ENCODE measurements at regions not wholly inside any gene's neighbourhood (a gene's known extent, or its start where the extent isn't known, plus 50 kb on each side); places are given as distances from the start of the nearest gene placed in this dataset.

DNA sequence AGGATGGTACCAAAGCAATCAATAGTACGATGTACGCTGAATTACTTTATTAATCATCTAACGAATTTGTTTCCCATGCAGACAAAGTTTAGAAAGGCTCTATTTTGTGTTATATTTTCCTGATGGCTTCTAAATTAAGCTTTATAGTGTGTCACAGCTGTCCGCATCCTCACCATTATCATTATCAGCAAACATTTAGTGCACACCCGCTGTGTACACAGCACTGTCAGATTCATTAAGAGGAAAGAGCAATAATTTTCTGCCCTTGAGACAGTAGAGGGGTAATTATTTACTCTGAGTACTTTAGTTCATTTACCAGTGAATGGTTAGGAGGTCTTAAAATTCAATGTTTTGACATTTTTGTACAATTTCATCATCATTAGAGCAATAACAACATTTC is 233.3 kb upstream of the PTPRZ1 start:
- TF ChIP-seq, protein P1, sequence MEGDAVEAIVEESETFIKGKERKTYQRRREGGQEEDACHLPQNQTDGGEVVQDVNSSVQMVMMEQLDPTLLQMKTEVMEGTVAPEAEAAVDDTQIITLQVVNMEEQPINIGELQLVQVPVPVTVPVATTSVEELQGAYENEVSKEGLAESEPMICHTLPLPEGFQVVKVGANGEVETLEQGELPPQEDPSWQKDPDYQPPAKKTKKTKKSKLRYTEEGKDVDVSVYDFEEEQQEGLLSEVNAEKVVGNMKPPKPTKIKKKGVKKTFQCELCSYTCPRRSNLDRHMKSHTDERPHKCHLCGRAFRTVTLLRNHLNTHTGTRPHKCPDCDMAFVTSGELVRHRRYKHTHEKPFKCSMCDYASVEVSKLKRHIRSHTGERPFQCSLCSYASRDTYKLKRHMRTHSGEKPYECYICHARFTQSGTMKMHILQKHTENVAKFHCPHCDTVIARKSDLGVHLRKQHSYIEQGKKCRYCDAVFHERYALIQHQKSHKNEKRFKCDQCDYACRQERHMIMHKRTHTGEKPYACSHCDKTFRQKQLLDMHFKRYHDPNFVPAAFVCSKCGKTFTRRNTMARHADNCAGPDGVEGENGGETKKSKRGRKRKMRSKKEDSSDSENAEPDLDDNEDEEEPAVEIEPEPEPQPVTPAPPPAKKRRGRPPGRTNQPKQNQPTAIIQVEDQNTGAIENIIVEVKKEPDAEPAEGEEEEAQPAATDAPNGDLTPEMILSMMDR (IDR thresholded peaks at IDR 0.05) = no peak
- TF ChIP-seq POLR2A (IDR thresholded peaks at IDR 0.05) = no peak
